Sigmoid colon (tissue), 4 donors: ENCODE measurements at regions not wholly inside any gene's neighbourhood (a gene's known extent, or its start where the extent isn't known, plus 50 kb on each side); places are given as distances from the start of the nearest gene placed in this dataset.

ENCODE experiments used
- EP300 ChIP-seq, 4 donors: sonication (generic); formaldehyde crosslinking; IDR thresholded peaks; one replicate each; pipeline ENCODE4 v1.6.1; 2017; ENCODE audit warnings: antibody characterized with exemption in 4 of 4
- TF ChIP-seq, protein P1 (sequence below), 4 experiments: fragments of 450-650 bp in 3 of 4; fragments of 200-600 bp in 1 of 4; IDR thresholded peaks; one replicate each; pipeline ENCODE4 v1.5.1; 2016 to 2019; ENCODE audit warnings: antibody characterized with exemption in 4 of 4, mild to moderate bottlenecking in 3 of 4, moderate library complexity in 2 of 4

DNA sequence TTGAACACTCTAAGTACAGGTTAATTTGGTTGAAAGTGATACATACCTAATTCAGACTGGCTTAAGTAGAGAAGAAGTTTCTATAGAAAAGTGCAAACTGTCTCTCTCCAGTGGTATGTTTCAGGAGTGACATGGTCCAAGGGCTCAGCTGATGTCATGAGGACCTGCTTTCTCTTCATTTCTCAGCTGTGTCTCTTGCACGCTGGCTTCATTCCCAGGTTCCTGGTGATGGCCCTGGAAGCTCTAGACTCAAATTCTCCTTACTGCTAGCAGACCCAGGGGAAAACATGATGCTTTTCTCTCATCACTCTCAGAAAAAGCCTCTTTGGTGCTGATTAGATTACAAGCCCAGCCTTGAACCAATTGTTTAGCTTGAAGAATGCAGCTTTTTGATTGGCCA is 211.9 kb upstream of the CLINT1 start:
- TF ChIP-seq, protein P1, sequence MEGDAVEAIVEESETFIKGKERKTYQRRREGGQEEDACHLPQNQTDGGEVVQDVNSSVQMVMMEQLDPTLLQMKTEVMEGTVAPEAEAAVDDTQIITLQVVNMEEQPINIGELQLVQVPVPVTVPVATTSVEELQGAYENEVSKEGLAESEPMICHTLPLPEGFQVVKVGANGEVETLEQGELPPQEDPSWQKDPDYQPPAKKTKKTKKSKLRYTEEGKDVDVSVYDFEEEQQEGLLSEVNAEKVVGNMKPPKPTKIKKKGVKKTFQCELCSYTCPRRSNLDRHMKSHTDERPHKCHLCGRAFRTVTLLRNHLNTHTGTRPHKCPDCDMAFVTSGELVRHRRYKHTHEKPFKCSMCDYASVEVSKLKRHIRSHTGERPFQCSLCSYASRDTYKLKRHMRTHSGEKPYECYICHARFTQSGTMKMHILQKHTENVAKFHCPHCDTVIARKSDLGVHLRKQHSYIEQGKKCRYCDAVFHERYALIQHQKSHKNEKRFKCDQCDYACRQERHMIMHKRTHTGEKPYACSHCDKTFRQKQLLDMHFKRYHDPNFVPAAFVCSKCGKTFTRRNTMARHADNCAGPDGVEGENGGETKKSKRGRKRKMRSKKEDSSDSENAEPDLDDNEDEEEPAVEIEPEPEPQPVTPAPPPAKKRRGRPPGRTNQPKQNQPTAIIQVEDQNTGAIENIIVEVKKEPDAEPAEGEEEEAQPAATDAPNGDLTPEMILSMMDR (IDR thresholded peaks at IDR 0.05), result no peak
- TF ChIP-seq EP300 (IDR thresholded peaks at IDR 0.05), result no peak
